HFF-Myc (cell line): ENCODE measurements at regions not wholly inside any gene's neighbourhood (a gene's known extent, or its start where the extent isn't known, plus 50 kb on each side); places are given as distances from the start of the nearest gene placed in this dataset.

ENCODE experiments used
- DNase-seq: peaks from one replicate; pipeline ENCODE4 v3.0.0-alpha.2; 2011; ENCODE audit warnings: low read depth; ENCODE audit errors: extremely low read depth
- H3K4me3 ChIP-seq: replicated peaks from 2 replicates; pipeline ENCODE4 v1.5.1; 2011; ENCODE audit warnings: low read depth, mild to moderate bottlenecking, control low read depth, low read length
- TF ChIP-seq, protein P1 (sequence below): IDR thresholded peaks from 2 replicates; pipeline ENCODE4 v1.5.1; 2012; ENCODE audit warnings: mild to moderate bottlenecking, low read depth, low read length, control low read depth; ENCODE audit errors: missing control alignments

DNA sequence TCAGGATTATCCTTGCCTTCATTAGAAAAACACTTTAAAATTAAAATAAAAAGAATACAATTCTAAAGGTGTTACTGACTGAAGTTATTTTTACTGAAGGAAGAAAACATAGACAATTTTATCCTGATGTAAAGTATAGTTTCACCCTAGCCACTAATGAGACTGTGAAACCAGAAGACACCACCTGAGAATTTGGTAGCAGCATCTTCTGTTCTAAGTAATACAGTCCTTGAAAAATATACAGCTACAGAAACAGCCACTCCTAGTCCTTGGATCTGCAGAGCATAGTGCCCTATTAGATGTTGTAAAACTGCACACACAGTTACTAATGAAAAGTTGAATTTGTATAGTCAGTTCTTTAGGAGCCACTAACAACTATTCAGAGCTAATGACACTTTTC, 377.7 kb downstream of the PRR16 start:
- no peak for DNase-seq
- TF ChIP-seq, protein P1, sequence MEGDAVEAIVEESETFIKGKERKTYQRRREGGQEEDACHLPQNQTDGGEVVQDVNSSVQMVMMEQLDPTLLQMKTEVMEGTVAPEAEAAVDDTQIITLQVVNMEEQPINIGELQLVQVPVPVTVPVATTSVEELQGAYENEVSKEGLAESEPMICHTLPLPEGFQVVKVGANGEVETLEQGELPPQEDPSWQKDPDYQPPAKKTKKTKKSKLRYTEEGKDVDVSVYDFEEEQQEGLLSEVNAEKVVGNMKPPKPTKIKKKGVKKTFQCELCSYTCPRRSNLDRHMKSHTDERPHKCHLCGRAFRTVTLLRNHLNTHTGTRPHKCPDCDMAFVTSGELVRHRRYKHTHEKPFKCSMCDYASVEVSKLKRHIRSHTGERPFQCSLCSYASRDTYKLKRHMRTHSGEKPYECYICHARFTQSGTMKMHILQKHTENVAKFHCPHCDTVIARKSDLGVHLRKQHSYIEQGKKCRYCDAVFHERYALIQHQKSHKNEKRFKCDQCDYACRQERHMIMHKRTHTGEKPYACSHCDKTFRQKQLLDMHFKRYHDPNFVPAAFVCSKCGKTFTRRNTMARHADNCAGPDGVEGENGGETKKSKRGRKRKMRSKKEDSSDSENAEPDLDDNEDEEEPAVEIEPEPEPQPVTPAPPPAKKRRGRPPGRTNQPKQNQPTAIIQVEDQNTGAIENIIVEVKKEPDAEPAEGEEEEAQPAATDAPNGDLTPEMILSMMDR, result no peak
- H3K4me3 ChIP-seq, result no peak overlapping the region

DNA sequence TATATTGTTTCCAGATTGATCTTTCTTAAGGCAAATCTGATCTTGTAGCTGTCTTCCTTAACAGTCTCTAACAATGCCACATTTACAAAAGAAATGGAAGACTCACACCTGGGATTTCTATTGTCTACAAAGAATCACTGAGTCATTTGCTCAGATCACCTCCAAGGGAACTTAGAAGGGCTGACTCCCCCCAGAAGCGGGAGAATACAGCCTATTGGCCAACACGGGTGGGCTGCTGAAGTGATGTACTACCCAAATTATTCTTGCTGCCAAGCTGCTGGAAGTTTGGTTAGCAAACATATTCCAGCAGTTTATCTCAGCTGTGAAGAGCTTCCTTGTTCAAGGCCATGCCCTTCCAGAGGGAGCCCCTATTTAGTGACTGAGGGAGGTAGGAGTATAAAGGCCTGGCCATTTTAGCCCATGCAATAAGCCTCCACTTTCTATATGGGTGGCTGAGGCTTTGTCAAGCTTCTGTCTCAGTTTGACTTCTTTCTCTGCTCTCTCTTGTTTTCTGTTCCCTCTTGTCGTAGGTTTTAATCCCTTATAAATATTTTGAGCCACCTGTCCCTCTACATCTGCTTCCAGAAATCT, 379.4 kb downstream of the PRR16 start:
- no peak for DNase-seq
- no peak overlapping the region for H3K4me3 ChIP-seq
- TF ChIP-seq, protein P1, result no peak

DNA sequence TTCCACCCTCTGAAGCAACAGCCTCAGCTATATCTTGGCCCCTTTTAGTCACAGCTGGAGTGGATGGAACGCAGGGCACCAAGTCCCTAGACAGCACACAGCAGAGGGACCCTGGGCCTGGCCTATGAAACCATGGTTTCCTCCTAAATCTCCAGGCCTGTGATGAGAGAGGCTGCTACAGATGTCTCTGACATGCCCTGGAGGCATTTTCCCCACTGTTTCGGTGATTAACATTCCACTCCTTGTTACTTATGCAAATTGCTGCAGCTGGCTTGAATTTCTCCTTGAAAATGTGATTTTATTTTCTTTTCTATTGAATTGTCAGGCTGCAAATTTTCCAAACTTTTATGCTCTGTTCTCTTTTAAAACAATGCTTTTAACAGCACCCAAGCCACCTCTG, 384.8 kb downstream of the PRR16 start:
- TF ChIP-seq, protein P1, result no peak
- DNase-seq, result peak; percentile 1
- no peak overlapping the region for H3K4me3 ChIP-seq

DNA sequence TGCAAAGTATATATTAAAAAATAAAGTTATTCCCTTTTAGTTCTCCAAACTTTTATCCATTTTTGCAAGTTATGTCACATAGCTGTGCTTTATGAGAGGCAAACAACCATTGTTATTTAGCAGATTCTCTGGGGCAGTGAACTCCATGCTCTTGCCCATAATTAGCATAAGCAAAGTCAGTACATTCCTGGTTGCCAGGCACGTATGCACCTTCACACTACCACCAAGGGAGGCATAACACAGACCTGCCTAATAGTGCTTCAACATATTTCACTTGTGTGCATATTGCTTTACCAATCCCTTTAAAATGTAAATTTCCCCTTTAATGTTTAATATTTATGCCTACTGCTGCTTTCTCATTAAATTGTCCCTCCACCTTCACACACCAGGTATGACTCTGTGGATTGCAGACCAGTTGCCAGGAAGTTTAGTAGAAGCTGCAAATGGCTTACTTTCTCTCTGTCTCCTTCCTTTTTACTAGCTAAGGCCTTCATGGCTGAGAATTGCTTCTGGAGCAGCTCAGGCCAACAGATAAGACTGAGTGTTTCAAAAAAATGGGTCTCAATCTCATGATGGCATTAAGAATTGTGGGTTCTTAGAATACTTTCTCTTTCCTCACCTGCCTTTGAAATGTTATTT, 388.2 kb downstream of the PRR16 start:
- no peak for DNase-seq
- H3K4me3 ChIP-seq, result no peak overlapping the region
- TF ChIP-seq, protein P1, result no peak

DNA sequence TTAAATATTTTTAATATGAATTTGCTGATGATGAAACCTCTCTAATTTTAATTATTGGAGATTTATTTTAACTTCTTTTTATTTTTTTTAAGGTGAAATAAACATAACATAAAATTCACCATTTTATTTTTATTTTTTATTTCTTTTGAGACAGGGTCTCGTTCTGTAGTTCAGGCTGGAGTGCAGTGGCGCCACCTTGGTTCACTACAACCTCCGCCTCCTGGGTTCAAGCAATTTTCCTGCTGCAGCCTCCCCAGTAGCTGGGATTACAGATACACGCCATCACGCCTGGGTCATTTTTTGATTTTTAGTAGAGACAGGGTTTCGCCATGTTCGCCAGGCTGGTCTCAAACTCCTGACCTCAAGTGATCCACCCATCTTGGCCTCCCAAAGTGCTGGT, 402.9 kb downstream of the PRR16 start:
- TF ChIP-seq, protein P1, result no peak
- H3K4me3 ChIP-seq, result no peak overlapping the region
- DNase-seq, result no peak

DNA sequence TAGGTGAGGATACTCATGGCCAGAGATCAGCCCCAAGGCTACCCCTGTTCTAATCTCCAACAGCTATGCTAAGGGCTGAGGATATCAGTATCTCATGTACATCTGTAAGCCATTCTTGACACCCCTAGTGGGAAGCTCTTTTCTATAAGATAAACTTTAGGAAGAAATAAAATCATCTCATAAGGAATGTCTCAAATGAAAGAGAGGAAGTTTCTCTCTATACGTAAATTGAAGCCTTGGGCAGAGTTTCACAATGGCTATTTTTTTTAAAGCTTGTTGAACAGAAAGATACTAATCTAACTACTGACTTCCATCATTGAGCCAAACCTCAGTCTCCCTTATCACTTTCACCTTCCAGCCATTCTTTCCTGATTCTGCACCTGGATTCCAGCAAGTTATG, 405.7 kb downstream of the PRR16 start:
- DNase-seq, result no peak
- no peak overlapping the region for H3K4me3 ChIP-seq
- TF ChIP-seq, protein P1, result no peak
